GM18870 (cell line): ENCODE measurements at regions not wholly inside any gene's neighbourhood (a gene's known extent, or its start where the extent isn't known, plus 50 kb on each side); places are given as distances from the start of the nearest gene placed in this dataset.

Experiments
- ATAC-seq: cut with Tn5 transposase; IDR thresholded peaks from one replicate; pipeline ENCODE4 v1.9.1; 2021; ENCODE audit warnings: moderate library complexity; ENCODE audit not compliant: unreplicated experiment

DNA sequence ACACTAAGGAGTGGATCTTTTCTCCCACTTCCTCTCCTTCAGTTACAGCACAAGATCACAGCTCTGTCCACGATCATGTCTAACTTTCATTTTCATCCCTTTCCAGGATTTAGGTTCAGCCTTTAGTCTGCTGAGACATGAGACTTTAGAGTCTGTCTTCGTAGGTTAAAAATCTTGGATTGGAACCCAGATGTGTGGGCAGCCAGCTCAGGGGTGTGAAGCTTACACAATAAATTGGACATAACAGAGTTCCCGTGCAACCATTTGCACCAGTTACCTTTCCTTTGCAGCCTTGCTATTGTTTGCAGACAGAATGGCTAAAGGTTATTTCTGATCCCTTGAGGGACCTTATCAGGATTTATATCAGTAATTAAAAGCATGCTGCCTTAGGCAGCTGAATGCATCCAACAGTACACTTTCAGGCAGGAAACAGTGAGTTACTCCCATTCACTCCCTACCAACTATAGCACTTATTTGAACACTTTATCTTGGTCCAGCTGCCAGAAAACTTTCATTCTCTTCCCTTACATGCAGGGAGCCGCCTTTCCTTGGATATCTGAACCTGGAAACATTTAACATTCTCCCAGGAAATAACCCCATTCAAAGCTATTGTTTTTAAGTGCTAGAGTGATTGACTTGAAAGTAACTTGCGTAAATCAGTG, 87.3 kb downstream of the TMEM100 start:
- no peak for ATAC-seq

DNA sequence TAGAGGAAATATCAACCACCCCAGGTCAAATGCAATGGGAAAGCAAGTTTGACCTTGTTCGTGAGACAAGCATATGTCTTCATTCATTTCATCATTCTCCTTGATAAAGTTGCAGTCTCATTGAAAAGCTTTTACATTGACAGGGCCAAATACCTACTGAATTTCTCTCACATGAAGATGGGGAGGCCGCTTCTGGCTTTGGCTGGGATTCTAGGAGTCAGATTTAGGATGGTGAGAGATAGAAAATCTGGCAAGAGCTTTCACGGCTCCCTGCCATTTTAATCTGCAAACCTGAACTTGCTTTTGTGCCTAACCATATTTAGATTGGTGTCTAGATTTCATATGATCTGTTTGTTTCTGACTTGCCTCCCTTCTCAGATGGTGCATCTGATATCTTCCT, 88.0 kb downstream of the TMEM100 start:
- ATAC-seq = no peak

DNA sequence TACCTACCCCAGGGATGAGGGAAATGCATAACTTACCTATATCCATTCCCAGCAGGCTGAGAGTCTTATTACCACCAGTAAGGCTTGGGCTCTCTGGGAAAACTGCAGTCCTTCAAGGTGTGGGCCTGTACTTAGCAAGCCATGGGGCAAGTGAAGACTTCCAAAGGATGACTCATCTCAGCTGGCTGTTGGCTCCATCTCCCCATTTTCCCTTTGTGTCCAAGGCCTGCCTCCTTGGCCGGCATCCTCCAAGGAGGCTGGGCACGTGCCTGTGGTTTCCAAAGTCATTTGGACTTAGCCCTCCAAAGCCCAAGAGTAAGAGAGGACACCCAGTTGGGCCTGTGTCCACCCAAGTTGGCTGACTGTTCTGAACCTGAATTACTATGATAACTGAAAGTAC, 89.8 kb downstream of the TMEM100 start:
- ATAC-seq = no peak

DNA sequence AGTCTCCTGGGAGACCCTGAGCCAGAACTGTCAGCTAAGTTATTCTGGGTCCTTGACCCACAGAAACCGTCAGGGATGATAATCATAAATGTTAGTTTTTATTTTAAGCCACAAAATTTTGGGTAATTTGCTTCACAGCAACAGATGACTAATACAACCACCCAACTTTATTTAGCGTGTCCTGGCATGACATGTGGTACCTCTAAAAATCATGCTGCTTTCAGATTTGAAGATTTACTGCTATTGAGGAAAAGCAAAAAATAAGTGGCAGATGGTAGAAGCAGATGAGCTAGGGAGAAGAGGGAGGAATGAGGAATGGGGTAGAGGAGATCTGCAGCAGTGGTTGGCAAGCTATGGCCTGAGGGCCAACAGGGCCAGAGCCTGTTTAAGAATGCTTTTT, 90.4 kb downstream of the TMEM100 start:
- no peak for ATAC-seq

DNA sequence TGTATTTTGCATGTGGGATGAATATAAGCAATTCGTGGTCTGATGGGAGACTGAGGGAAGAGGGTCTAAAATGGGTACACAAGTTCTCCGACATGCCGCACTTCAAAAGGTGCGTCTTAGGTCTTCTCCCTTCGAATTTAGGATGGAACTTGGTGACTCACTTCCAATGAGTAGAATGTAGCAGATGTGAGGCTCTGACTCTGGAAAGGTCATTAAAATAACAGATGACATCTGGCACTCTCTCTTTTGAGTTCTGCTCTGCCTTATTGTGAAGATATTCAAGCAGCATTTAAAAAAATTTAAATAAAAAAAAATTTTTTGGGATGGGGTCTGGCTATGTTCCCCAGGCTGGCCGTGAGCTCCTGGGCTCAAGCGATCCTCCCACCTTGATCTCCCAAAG, 92.7 kb downstream of the TMEM100 start:
- ATAC-seq = no peak

DNA sequence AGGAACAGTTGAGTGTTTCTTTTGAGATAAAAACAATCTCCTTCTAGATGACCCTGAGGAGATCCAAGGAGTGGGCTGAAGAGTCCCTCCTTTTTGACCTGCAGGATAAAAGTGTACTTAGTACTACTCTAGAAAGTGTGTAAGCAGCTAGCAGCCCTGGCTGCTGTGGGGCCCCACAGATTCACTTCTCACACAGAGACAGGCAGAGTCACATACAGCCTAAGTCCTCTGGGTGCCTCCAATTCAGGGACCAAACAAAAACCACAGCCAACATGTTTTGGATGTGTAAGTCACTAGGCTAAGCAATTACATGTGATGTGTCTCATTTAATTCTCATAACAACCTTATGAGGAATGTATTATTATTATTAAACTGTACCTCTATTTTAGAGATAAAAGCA, 97.1 kb downstream of the TMEM100 start:
- peak; percentile 42 for ATAC-seq

DNA sequence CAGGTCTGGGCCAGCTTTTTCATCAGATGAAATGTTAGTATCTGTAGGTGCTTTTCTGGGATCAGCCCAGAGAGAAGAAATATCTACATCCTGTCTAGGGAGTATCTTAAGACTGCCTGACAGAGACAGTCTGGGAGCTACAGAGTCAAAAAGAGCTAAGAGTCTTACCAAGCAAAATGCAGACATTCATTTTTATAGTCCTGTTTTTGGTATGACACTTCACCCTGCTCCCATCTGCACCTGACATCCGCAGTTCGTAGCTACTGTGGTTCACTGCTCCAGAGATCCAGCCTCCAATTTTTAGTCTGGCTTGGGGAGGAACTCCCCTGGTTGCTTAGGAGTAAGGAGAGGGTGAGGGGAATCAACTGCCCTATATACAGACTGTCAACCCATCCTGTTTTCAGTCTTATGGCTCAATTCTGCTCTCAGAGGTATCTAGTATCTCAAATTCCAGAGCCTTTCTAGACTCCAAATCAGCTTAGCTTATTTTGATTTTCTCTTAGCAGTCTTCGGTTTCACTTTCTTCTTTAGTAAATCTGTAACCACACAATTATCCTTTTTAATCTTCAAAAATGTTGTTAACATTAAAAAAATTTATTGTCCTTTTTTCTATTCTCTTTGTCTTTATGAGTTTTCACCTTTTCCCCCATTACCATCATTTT, 97.8 kb downstream of the TMEM100 start:
- peak; percentile 66 for ATAC-seq

DNA sequence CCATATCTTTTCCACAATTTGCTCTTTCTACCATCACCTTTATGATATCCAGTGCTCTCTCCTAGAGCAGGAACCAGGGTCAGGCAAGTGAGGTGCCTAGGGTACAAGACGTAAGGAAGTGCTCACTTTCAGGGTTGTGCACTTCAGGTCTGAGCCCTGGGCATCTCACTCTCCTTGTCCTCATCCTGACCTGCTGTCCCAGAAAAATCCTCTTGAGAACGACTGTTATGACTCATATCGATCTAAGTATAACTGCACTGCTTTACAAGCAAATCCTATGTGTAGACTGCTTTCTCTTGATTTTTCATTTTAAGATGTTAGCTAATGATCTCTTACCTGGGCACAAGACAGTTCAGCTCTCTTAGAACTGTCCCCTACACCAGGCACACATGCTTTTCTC, 100.1 kb downstream of the TMEM100 start:
- no peak for ATAC-seq

DNA sequence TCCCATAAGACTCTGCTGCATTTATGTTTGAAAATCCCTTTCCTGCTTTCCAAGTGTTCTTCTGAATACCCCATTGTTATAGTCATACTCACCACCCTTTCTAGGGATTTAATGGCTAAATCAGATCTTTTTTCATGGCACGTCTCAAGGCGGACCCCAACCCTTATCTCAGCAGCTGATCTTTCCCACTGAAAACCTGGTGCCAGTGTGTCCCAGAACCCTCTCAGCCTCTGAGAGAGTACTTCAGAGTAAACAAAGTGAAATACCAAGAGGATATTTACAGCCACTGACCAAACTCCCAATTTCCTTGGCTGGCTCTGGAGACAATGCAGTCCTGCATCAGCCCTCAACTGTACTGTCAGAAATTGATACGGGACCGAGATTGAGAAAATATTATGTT, 101.7 kb downstream of the TMEM100 start:
- ATAC-seq = no peak

DNA sequence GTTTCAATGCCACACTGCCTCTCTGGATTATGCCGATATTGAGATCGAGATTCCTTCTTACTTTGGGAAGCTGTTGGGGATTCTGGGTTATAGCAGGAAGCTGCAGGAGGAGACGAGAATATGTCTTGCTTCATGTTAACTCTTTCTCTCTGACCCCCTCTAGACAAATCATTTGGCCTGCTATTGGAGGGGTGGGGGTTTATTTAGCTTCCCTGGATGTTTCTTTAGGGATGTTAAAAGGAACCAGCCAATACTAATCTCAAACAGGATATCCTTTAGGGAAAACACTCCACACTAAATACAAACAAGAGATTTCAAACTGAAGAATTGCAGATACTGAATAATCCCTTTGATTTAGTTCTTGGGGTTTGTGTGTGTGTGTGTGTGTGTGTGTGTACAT, 102.6 kb downstream of the TMEM100 start:
- ATAC-seq = no peak

DNA sequence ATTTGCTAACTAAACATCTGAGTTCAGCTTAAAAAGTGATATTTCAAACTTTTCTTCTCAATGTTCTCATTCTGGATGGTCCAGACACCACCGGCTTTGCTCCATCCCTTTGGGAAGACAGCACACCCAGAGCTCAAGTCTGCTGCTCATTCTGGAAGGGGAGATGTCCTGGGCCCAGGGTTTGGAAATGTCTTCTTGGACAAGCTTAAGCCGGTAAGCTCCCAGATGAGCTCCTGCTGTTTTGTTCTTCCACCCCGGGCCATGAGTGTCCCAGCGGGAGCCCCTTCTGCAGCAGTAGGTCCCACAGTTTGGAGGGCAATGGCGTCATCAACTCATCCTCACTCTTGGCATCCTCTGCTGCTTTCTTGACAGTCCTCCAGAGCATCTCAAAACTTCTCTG, 105.2 kb downstream of the TMEM100 start:
- ATAC-seq = no peak

DNA sequence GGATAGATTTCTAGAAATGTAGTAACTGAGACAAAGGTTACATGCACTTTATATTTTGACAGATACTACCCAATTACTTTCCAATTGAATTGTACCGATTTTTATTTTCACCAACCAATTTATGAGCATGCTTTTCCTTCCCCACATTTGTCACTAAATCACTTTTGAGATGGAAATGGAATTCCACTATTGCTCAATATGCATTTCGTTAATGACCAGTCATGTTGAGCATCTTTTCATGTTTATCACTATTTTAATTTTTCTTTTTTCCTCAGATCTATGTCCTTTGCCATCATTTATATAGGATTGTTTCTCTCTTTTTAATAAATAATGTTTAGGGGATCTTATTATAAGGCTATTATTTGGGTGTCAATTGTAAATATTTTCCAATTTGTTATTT, 102.8 kb upstream of the SMIM36 start:
- no peak for ATAC-seq

DNA sequence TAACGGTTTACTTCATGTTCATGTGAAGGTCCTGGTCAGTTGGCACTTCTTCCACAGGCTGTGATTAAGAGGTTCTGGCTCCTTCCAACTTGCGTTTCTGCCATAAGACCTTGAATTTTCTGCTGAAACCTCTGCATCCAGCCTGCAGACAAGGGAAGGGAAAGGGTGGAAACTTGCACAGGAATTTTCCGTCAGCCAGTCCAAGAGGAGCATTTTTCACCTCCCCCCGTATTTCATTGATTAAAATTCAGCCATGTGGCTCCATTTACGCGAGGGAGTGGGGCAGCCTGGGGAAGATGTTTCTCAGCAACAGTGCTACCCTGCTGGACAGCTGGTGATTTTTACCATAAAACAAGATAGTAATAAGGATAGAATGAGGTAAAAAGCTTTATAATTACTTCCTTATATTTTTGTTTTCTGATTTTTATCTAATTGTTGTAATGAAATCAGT, 101.5 kb upstream of the SMIM36 start:
- ATAC-seq = no peak

DNA sequence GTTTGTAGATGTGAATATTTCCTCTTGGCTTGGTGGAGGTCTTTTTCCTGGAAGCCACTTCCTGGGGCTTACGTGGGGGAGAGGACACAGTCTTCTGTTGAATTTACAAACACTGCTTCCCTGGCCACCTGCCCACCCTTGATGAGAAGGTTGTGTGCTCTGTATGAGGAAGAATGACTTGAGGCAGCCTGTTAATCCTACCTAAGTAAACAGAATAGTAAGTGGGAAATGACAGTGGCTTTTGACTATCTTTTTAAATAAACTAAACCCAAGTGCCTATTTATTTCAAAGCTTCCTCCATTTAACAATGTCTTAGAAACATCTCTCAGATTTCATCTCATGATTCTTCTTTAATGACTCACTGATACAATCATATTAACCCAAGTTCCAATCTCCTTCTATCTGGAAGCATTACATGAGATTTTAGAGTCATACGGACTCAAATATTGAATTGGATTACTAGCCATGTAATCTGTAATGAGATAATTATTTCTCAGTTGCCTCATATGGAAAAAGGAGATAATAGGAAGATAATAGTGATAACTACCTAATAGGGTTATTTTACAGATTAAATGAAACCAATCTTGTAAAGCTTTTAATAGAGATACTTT, 96.6 kb upstream of the SMIM36 start:
- no peak for ATAC-seq

DNA sequence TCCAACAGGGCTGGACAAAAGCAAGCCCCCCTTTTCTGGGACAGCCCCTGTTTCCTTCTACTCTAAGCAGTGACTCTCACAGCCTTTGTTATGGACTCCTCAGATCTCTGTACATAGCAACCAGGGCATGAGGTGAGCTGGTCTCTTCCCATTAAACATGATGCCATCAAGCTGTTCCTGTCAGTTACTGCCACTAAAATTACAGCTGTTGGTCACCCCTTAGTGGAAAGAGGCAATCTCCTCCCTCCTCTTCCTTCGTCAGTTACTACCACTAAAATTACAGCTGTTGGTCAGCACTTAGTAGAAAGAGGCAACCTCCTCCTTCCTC, 95.2 kb upstream of the SMIM36 start:
- ATAC-seq = no peak

DNA sequence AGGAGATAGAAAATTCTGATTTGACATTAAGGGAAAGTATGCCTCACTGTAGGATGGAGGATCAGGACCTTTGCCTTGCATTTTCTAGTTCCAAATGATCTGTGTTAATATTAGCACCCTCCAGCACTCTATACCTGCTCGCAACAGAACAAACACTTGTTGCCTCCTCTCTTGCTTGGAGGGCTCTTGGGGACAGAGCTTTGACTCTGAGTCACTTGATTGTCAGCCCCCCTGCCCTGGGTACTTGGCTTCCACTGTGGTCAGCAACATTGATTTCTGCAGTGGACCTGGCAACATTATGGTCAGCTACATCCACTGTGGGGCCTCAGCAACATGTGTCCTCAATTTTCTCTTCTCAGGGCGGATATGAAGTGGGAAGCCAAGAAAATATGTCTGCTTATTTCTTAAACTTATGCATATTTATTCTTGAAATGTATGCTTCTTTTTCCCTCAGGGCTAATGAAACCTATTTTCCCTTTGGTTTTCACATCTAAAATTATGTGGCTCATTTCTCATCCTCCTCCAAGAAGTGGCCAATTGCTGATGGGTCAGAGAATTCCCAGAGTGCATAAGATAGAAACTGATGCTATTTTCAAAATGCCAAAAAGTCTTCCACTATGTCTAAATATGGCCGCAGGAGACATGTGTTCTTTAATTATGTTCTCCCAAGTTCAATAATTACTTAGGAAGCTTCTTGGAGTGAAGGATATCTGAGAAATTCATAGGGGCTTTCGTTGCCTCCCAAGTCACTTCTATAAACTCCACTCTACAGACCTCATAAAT, 94.6 kb upstream of the SMIM36 start:
- no peak for ATAC-seq

DNA sequence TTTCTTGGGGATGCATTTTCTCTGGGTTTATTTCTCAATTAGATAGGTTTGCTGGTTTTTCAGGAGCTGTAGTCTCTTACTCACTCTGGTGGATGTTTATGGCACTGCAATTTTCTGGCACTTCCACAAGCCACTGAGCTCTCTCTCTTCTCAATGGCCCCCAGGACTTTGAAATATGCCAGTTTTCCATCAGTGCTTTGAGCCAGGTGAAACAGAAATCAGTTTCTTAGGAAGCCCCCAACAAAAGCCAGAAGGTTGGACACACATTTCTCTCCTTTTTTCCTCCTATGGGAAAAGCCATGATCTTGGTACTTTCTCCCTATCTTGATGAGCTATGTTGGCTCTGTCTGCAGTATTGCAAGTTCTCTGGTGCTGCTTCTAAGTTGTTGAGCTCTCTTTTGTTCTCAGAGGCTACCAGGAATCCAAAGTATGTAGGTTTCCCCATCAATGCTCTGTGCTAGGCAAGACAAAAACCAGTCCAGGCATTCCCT, 90.7 kb upstream of the SMIM36 start:
- ATAC-seq = no peak

DNA sequence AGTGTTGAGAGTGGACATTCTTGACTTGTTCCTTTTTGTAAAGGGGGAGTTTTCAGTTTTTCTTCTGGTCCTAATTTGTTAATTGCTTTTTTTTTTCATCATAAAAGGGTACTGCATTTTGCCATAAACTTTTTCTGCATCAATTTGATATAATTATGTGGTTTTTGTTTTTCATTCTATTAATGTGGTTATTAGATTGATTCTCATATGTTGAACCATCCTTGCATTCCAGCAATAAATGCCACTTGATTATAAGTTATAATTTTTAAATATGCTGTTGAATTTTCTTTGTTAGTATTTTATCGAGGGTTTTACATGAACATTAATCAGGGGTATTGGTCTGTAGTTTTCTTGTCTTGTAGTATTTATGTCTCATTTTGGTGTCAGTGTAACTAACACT, 87.2 kb upstream of the SMIM36 start:
- ATAC-seq = no peak

DNA sequence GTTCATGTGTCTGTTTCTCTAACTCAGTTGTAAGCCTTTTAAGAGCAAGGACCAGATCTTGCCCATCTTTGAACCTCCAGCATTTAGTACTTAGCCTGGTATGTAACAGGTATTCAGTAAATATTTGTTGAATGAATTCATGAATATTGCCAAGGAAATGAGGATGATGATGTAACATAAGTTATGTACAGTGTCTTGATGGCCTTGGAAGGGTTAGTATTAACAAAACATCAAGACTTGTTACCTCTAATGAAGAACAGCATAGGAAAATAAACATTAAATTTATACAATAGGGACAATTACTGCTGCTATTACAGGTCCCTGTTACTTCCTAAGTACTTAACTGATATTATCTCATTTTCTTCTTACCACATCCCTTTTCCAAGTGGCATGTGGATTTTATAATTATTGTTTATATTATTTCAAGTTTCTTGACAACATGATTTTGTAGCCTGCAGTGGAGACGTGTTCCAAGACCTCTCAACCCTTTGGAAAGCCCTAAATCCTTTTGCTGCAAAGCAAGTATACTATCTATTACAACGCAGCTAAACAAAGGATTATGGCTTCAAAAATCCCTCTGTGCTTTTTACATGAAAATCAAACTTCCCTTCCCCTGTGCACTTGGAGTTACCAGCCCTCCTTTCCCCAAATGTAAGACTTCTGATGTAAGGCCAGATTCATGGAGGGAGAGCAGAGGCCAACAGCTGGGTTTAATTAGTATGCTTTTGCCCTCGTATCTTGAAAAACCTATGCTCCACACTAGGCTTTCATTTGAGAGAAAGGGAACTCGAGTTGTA, 77.4 kb upstream of the SMIM36 start:
- ATAC-seq = no peak

DNA sequence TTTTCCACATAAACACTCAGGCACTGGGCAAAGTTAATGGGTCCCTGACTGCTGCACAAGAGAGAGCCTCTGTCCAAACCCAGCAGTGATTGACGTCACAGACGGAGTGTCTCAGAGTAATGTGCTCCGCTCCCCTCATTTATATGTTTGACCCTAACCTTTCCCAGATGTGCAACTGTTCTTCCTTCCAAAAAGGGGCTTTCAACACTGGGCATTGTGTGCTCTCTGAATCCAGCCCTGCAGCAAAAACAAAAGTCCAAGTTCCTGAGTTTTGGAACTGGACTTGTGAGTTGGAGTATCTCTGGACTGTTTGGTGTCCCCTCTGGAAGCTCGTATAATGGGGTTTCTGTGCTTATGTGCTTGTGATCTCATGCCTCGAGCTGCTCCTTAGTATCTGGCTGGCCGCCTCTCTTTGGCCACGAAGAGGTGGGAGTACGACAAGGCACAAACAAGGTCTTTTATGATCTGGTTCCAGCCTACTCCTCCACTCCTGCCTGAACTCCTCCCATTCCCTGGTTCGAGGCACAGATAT, 76.4 kb upstream of the SMIM36 start:
- ATAC-seq = no peak

DNA sequence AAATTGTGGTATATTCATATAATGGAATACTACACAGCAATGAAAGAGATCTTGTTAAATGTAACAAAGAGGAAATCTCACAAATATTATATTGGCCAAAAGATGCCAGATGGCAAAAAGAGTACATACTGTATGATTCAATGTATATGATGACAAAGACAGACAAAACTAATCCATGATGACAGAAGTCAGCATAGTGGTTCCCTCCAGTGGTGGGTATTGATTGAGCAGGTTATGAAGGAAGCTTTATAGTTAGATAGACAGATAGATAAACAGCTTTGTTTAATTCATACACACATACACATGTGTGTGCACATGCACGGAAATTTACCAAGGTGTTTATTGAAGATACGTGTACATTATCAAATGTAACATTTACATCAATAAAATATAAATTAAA, 74.4 kb upstream of the SMIM36 start:
- no peak for ATAC-seq
